ENCODE measurements at regions not wholly inside any gene's neighbourhood (a gene's known extent, or its start where the extent isn't known, plus 50 kb on each side); places are given as distances from the start of the nearest gene placed in this dataset.

DNA sequence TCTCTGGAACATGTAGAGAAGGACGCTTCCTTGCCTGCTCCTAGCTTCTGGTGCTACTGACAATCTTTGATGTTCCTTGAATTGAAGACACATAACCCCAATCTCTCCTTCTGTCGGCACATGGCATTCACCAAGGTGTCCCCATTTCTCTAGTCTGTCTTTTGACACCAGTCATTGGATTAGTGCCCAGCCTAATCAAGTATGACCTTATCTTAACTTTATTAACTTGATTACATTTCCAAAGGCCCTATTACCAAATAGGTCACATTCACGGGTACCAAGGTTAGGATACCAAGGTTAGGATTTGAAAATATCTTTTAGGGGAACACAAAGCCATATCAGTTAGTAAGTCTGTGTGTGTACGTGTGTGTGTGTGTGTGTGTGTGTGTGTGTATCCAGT, 377.9 kb downstream of the CMPK2 start:
- no peak for ATAC-seq
- Mint-ChIP-seq H3K4me3 (no peak overlapping the region), H3K4me1 (no peaks in the 10 kb centered on the region), H3K9me3 (peaks cover 75% of the 10 kb centered on the region), H3K27ac (no peak overlapping the region), H3K27me3 (ENCODE audit: low read depth) (peaks cover 15% of the 10 kb centered on the region), H3K36me3 (peaks cover 62% of the 10 kb centered on the region)
- POLR2A ChIA-PET: no interaction called here
- CTCF ChIA-PET: no interaction called here
- TF ChIP-seq, protein P1, sequence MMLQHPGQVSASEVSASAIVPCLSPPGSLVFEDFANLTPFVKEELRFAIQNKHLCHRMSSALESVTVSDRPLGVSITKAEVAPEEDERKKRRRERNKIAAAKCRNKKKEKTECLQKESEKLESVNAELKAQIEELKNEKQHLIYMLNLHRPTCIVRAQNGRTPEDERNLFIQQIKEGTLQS (CRISPR knock-in tag; conservative IDR thresholded peaks at IDR 0.05): no peak
- TF ChIP-seq GRHL2 (CRISPR knock-in tag; IDR thresholded peaks at IDR 0.05; ENCODE audit: insufficient replicate concordance, severe bottlenecking) (no peak), CREB1 (CRISPR knock-in tag; IDR thresholded peaks at IDR 0.05) (no peak), KAT7 (CRISPR knock-in tag; IDR thresholded peaks at IDR 0.05; ENCODE audit: borderline replicate concordance) (no peak), FOXJ3 (CRISPR knock-in tag; IDR thresholded peaks at IDR 0.05; ENCODE audit: borderline replicate concordance) (no peak), E2F5 (CRISPR knock-in tag; IDR thresholded peaks at IDR 0.05) (no peak), CDX4 (CRISPR knock-in tag; IDR thresholded peaks at IDR 0.05; ENCODE audit: borderline replicate concordance) (no peak), CBFB (CRISPR knock-in tag; IDR thresholded peaks at IDR 0.05; ENCODE audit: low read depth) (no peak)
- TF ChIP-seq, protein P2, sequence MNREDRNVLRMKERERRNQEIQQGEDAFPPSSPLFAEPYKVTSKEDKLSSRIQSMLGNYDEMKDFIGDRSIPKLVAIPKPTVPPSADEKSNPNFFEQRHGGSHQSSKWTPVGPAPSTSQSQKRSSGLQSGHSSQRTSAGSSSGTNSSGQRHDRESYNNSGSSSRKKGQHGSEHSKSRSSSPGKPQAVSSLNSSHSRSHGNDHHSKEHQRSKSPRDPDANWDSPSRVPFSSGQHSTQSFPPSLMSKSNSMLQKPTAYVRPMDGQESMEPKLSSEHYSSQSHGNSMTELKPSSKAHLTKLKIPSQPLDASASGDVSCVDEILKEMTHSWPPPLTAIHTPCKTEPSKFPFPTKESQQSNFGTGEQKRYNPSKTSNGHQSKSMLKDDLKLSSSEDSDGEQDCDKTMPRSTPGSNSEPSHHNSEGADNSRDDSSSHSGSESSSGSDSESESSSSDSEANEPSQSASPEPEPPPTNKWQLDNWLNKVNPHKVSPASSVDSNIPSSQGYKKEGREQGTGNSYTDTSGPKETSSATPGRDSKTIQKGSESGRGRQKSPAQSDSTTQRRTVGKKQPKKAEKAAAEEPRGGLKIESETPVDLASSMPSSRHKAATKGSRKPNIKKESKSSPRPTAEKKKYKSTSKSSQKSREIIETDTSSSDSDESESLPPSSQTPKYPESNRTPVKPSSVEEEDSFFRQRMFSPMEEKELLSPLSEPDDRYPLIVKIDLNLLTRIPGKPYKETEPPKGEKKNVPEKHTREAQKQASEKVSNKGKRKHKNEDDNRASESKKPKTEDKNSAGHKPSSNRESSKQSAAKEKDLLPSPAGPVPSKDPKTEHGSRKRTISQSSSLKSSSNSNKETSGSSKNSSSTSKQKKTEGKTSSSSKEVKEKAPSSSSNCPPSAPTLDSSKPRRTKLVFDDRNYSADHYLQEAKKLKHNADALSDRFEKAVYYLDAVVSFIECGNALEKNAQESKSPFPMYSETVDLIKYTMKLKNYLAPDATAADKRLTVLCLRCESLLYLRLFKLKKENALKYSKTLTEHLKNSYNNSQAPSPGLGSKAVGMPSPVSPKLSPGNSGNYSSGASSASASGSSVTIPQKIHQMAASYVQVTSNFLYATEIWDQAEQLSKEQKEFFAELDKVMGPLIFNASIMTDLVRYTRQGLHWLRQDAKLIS (CRISPR knock-in tag; IDR thresholded peaks at IDR 0.05; ENCODE audit: borderline replicate concordance): no peak
- DNase-seq (ENCODE audit: low spot score): no peak

- Mint-ChIP-seq H3K4me1 (no peaks in the 10 kb centered on the region), H3K4me3 (no peak overlapping the region), H3K36me3 (peaks cover 73% of the 10 kb centered on the region), H3K27ac (no peak overlapping the region), H3K9me3 (peaks cover 68% of the 10 kb centered on the region), H3K27me3 (ENCODE audit: low read depth) (peaks cover 13% of the 10 kb centered on the region)
- no peak for DNase-seq (ENCODE audit: low spot score)
- ChIA-PET CTCF (no interaction called here), POLR2A (no interaction called here)
- no peak for ATAC-seq
- TF ChIP-seq NR2C2 (CRISPR knock-in tag; IDR thresholded peaks at IDR 0.05): no peak
- TF ChIP-seq, protein P2 (CRISPR knock-in tag; IDR thresholded peaks at IDR 0.05; ENCODE audit: borderline replicate concordance): no peak
- no peak for TF ChIP-seq E2F4 (CRISPR knock-in tag; IDR thresholded peaks at IDR 0.05; ENCODE audit: borderline replicate concordance, low read depth)
- TF ChIP-seq GRHL2 (CRISPR knock-in tag; IDR thresholded peaks at IDR 0.05; ENCODE audit: insufficient replicate concordance, severe bottlenecking): no peak
- no peak for TF ChIP-seq PRRX2 (CRISPR knock-in tag; IDR thresholded peaks at IDR 0.05)
- TF ChIP-seq, protein P3, sequence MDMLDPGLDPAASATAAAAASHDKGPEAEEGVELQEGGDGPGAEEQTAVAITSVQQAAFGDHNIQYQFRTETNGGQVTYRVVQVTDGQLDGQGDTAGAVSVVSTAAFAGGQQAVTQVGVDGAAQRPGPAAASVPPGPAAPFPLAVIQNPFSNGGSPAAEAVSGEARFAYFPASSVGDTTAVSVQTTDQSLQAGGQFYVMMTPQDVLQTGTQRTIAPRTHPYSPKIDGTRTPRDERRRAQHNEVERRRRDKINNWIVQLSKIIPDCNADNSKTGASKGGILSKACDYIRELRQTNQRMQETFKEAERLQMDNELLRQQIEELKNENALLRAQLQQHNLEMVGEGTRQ (CRISPR knock-in tag; IDR thresholded peaks at IDR 0.05): no peak
- TF ChIP-seq, protein P4, sequence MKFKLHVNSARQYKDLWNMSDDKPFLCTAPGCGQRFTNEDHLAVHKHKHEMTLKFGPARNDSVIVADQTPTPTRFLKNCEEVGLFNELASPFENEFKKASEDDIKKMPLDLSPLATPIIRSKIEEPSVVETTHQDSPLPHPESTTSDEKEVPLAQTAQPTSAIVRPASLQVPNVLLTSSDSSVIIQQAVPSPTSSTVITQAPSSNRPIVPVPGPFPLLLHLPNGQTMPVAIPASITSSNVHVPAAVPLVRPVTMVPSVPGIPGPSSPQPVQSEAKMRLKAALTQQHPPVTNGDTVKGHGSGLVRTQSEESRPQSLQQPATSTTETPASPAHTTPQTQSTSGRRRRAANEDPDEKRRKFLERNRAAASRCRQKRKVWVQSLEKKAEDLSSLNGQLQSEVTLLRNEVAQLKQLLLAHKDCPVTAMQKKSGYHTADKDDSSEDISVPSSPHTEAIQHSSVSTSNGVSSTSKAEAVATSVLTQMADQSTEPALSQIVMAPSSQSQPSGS (CRISPR knock-in tag; IDR thresholded peaks at IDR 0.05; ENCODE audit: borderline replicate concordance, low read depth): no peak
- TF ChIP-seq, protein P1 (CRISPR knock-in tag; conservative IDR thresholded peaks at IDR 0.05): no peak
- TF ChIP-seq ZNF138 (CRISPR knock-in tag; conservative IDR thresholded peaks at IDR 0.05): no peak
These were observed 373.1 kb downstream of the CMPK2 start for GRCh38 chr2:6492573-6492972.

All from WTC11 (cell line).